NCI-H1092 (cell line): ENCODE measurements at regions not wholly inside any gene's neighbourhood (a gene's known extent, or its start where the extent isn't known, plus 50 kb on each side); places are given as distances from the start of the nearest gene placed in this dataset.

Source experiments
- DNase-seq: peaks from one replicate; lab custom pipeline; 2025; lab: John Stamatoyannopoulos, UW

DNA sequence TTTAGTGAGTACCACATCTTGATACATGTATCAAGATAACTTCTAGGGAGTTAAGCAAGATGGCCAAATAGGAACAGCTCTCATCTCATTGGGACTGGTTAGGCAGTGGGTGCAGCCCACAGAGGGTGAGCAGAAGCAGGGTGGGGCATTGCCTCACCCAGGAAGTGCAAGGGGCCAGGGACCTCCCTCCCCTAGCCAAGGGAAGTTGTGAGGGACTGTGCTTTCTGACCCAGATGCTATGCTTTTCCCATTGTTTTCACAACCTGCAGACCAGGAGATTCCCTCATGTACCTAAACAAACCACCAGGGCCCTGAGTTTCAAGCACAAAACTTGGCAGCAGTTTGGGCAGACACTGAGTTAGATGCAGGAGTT, 665.0 kb upstream of the CBLB start:
- DNase-seq = no peak

DNA sequence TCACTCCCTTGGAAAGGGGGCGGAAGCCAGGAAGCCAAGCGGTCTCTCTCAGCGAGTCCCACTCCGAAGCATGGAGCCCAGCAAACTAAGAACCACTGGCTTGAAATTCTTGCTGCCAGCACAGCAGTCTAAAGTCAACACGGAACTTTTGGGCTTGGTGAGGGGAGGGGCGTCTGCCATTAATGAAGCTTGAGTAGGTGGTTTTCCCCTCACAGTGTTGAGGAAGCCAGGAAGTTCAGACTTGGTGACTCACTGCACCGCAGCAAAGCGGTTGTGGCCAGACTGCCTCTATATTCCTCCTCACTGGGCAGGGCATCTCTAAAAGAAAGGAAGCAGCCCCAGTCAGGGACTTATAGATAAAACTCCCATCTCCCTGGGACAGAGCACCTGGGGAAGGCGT, 665.4 kb upstream of the CBLB start:
- no peak for DNase-seq

DNA sequence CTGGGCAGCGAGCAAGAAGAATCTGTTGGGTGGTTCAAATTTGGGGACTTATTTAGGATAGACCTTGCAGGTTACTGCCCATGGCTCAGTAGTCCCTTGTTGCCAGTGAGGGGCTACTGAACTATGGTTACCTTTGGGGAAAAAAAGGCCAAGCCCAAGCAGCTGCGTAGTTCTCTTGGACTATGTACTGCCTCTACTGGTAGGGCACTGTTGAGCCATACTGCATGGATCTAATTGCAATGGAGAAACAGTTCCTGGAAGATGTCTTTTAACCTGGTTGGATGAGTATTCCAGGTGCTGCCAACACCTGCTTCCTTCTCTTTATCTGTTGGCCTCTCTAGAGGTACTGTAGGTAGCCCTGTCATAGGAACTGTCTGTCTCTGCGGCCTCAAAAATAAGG, 671.9 kb upstream of the CBLB start:
- DNase-seq = no peak

DNA sequence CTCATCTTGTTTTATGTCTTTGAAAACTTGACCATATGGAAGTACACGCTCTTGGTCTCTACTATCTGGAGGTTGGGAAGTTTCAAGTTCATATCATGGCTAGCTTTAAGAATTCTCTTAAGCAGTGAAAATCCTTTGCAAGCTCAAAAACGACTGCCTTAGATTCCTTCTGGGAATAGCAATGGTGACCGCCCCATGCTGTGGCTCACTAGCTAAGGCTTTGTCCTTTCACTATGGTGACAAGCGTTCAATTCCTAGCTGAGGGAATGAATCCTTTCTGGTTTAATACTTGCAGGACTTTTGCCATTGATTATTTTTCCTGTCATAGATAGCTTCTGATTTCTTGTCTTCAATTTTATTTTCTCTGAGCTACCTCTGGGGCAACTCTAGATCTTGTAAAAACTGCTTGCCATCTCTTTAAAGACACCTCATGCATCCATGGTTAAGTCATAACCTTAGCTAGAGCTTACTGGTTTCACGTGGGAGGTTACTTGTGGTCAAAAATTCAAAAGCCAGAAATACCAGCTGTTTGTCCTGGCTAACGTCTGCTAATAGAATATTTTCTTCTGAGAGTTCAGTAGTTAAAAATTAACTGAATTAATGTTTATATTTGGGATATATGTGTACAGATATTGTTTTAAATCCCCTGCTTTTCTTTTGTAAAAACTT, 673.4 kb upstream of the CBLB start:
- no peak for DNase-seq

DNA sequence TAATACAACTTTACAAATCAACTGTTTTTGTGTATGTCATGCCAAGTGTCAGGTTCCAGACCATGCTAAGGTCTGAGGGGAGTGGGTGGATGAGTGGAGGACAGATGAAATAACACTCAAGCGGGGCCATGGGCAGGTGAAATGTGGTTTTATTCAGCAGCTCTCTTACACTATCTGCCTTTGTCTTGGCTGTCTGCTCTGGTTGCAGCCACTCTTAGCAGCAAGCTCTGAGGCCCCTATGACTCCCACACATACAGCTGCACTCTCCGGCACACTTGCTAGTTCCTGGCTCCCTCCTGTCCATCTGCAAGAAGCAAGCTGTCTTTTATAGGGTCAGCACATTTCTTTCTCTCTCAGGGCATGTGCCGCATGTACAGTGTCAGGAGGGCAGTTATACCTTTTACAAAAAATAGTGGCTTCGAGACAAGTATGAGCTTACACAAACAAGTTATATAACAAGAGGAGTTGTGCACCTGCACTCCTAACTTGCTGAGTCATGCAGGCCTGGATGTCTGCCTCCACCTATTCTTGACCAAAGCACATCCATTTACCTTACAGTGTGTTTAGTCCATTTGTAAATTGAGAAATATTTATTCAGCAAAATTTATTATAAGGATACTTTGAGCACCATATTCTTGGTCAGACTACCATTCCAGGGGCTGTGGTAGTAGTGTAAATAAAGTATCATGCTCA, 683.7 kb upstream of the CBLB start:
- no peak for DNase-seq

DNA sequence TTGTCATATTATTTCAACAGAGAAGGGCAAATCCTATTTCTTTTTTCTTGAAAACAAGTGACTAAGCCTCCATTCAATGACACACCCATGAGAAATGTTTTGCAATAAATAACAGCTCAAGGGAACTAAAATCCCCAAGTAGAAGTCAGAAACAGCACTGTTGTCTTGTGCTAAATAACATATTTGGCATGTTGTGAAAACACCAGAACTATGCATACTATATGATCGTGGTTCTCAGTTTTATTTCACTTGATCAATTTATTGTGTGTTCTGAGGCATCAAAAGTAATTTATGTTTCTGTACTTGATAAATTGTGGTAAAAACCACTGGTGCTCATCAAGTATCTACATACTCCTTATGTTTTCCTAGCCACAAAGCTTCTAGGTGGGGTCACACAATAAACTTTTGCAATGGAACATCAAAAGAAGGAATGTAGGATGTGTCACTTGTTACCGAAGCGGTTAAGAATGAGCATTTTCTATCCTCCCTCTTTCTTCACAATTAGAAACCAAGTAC, 691.7 kb upstream of the CBLB start:
- DNase-seq = no peak

DNA sequence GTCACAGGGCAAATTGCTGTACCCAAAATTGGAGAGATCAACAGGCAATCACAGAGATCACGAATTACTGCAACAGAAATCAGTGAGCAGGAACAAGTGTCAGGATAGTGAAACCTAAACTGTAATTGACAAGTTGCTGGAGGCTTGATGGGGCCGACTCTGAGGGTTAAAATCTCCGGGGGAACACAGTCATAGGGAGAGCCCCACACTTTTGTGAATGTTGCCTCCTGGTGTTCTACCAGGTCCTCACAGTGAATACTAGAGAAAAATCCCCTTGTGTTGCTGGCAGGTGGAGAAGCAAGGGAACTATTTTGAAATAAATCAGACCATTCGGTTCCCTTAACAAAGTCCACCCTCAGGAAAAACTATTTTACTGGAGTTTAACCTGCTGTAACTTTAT, 697.5 kb upstream of the CBLB start:
- no peak for DNase-seq

DNA sequence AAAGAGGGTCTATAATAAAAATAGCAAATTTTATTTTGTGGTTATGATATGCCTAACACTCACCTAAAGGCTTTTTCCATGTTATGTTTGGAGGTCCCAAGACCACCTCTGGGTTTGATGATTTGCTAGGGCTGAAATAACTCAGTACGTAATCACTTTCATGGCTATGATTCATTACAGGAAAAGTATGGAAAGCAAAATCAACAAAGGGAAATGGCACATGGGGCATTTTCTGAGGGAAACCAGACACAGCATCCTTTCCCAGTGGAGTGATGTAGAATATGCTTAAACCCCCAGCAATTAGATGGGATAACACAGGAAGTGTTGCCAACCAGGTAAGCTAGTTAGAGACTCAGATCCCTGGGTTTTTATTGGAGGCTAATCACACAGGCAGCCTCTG, 701.6 kb upstream of the CBLB start:
- no peak for DNase-seq

DNA sequence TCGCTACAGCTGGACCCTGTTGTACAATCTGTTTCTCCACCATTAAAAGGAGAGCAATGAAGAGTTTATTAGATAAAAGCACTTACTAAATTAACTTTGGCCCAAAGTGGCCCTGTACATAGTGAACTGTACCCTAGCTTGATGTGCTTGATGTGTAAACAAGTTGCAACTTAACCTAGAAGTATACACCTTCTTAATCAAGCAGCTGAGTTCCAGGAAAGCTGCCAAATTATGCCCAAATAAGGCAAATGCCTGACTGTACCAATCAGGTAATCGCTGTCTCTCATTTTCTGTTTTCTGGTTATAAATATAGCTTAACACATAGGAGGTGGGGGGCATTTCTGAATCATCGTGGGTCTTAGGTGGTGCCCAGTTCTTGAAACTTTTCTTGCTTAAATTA, 704.8 kb upstream of the CBLB start:
- DNase-seq = no peak

DNA sequence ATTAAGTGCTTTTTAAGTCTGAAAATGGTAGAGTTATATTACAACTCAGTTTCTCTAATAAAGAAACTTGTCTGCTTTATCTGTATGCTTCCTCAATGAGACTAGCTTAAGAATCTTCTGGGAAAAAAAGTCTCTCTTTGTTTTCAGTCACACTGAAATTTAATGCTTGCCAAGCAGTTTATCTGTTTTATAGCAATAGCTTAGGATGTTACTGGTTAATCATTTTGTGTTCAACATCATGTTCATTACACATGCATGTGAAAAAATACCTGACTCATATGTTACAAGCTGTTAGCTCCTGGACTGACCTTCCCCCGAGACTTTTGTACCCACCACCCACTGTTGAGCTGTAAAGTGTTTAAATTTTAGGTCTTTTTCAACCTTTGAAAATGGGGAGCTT, 706.2 kb upstream of the CBLB start:
- DNase-seq = no peak

DNA sequence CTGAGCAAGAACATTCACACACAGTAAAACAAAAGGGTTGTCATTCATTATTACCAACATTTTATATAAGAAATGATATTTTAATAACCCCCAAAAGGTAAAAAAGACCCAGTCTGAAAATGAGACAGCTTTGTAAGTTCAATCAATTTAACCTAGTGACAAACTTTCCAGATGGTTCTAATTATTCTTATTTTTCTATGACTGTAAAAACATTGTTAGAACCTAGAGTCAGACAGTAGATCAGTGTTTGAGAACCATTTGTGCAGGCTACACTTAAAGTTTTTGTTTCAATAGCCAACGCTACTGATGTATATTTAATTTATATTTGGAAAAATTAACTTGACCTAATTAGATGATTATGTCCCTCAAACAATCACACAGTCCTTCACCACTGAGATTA, 708.4 kb upstream of the CBLB start:
- DNase-seq = no peak

DNA sequence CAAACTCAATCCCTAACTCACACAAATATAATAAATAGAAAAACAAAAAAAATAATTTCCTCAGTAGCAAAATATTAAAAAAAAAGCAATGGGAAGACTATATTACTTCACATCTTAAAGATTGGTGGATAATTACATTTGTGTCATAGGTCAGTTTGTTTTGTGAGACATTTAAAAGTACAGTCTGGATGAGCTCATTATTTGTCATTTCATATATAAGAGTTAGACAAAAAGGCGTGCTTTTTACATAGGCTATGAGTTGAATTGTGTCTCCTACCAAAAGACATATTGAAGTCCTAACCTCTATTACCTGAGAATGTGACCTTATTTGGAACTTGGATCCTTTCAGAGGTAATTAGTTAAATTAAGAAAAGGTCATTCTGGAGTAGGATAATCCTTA, 710.1 kb upstream of the CBLB start:
- DNase-seq = no peak

DNA sequence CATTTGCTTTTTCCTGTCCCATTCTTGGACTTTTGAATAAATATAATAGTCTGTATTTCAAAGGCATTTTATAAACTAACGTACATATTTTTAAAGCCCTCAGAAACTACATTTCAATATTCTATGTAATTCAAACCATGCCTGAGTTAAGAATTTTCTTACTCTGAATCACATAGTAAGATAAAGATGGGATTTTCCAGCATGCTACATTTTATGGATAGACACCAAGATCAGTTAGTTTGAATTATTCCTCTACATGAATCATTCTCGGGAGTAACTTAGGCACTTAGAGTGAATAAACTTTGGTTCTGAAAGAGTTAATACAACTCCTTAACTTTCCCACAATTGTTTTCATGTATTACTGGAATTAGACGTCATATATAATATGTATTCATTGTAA, 713.3 kb upstream of the CBLB start:
- DNase-seq = no peak

DNA sequence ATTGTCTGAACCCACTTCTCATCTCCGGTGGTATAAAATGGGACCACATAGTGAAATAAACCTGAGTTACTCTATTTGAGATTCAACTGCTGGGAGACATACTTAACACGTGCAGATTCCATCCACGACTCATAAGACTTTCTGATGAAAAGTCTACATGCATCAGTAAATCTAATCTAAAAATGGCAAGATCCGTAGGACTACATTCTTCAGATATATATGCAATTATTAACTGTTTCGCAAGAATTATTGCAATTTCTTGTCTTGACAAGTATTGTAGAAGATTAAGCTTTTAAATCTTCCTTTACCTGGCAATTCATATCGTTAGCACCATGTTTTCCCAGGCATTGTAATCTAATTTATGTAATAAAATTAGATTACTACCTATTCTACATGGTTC, 718.7 kb upstream of the CBLB start:
- DNase-seq = no peak

DNA sequence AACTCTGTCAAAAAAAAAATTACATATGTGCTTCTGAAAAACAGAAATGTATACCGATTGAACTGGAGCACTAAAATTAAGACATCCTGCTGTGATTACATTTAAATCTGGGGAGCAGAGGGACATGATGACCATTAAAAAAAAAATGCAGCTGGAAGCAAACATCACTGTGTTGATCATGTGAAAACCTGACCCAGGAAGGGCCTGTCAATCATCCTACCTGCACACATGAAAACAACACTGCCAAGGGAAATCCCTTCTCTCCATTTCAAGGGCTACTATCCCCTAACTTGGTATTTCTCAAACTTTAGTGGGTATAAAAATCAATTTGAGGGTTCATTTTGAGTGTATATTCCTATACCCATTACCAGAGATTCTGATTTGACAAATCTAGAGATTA, 719.9 kb upstream of the CBLB start:
- no peak for DNase-seq

DNA sequence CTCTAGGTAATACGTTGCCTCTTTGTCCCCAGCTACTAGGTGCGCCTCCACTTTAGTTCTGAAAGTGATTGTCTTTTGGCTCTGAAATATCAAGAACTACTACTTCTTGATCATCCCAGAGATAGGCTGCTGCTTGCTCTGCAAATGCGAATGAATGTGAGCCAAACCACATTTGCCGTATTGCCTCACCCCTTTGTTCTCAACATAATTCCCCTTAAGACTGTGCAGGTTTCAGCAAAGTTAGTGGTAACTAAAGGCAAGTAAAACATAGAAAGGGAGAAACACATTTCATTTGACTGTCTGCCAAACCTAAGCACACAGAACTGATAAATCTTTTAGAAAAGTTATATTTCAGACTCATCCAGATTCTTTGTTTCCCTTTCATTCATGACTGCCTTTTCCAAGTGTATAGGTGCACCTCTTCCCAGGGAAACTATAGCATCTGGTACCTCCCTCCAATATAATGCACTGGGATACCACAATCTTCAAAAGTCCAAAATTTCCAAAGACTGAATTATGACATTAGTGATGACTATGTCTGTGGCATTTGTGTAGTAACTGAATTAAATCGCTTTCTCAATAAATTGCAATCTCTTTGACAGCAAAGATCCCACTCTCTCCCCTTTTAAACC, 720.6 kb upstream of the CBLB start:
- no peak for DNase-seq

DNA sequence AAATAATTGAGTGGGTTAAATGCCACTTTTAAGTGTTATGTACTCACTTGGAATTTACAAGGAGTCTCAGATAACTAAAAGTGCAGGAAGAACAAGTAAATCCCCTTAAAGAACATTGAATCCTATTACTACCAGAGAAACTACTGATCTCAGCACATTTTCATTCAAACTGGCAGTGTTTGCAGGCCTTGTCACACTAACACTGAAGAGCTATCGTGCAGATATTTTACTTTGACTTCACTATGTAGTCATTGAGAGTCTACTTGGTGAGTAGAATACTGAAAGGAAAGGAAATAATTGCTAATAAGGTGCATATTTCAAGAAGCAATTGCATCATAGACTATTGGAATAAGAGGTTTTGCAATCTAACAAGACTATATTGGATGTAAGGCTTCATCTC, 721.4 kb upstream of the CBLB start:
- no peak for DNase-seq

DNA sequence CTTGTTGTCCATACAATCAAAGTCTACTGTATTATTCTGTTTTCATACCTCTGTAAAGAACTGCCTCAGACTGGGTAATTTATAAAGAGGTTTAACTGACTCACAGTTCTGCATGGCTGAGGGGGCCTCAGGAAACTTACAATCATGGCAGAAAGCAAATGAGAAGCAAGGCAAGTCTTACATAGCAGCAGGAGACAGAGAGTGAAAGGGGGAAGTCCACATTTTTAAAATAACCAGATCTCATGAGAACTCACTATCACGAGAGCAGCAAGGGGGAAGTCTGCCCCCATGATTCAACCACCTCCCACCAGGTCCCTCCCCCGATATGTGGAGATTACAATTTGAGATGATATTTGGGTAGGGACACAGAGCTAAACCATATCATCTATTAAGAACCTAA, 724.6 kb upstream of the CBLB start:
- DNase-seq = no peak

DNA sequence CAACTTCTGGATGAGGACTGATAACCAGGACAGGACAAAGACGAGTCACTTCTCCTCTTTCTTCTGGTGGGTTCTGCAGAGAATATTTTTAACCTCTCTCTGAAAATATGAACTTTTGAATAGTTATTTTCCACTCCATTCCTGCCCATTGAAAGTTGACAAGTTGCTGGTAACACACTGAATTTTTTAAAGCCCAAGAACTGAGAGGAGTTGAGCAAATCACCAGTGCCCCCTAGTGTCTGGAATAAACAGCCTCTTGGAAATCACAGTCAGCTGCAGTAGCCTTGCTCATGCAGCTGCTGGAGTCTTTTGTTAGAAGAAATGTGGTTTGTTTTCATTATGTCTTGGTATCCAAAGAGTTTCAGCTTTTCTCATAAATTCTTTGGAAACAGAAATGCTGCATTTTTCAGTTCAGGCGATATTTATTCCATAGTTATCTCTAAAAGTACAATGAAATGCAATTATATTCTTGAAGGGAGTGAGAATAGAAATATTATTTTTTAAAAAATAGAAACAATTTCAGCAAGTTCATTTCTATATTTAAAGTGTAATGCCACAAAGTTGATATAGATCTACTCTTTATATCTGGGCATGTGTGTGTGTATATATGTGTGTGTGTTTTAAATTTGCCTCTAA, 741.0 kb upstream of the CBLB start:
- DNase-seq = peak; percentile 61

DNA sequence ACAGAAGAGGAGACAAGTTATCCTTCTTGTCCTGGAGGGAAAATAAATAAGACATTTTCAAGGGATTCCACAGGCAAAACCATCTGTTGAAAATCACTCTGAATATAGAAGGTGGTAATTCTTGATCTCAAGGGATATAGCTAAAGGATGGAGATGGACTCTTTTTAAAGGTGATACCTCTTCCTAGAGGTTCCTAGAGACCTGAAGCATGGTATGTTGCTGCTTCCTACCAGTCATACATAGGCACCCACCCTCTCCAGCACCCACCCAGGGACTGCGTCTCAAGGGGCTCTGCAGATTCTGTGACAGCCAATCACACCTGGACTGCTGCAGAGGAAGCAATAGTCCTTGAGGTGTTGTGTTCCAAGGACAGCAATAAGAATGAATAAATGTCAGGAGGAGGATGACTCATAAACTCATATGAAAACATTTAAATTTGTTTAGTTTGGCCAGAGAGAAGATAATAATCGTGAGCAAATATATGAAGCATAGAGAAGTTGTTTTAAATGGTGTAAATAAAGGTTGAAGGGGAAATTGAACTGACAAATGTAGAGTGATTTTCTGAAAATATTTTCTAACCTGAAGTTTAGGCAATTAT, 741.6 kb upstream of the CBLB start:
- DNase-seq = no peak

DNA sequence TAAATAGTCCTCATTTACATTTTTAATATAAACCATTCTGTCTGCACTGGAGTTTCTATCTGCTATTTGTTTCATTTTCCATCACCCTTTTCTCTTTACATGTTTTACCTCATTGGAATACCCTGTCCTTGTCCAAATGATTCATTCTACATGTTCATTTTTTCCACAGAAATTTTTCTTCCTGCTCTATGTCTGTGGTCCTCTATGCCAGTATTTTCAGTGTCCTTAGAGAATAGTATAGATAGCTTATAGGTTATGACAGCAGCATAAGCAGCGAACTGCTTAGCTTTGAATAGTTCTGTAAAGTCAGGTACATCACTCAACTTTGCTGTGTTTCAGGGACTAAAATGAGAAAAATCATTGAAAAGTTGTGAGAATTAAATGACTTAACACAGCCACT, 742.3 kb upstream of the CBLB start:
- DNase-seq = no peak

DNA sequence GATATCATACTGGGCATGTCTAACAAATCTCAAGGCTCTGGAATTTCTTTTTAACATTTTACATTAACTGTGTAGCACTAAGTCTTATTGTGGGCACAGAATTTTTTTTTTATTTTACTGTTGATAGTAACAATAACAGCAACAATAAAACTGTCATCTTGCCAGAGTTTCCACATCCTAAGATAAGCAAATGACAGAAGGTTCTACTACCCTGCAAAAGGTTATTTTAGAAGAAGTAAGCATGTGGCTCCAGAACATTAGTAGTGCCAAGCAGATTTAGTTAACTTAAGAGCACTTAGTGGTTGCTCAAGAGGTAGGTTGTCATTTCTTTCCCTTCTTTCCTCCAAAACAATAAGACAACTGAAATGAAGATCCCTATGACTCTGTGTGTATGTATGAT, 743.0 kb upstream of the CBLB start:
- no peak for DNase-seq

DNA sequence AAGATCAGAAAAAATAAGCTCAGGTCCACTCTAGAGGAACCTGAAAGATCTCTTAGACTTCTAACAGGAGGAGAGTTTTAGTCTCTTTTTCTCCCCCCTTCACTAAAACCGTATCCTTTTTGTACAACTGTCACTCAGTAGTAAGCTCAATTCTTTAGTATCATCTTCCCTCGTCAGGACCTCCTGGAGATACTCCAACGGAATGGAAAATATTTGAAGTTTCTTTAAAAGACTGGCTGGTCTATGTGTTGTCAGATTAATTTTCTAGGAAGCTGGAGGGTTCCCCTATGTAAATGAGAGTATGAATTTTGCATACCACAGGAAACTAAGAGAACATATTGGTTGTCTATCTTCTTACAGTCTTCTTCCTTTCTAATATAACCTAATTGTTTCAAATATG, 747.7 kb upstream of the CBLB start:
- no peak for DNase-seq
